Panc1 (cell line): ENCODE measurements at regions not wholly inside any gene's neighbourhood (a gene's known extent, or its start where the extent isn't known, plus 50 kb on each side); places are given as distances from the start of the nearest gene placed in this dataset.

Experiments
- POLR2AphosphoS5 ChIP-seq: IDR thresholded peaks from 2 replicates; pipeline ENCODE4 v1.6.1; 2012; ENCODE audit warnings: mild to moderate bottlenecking, low read depth, low read length, moderate library complexity
- SIN3A ChIP-seq: IDR thresholded peaks from 2 replicates; pipeline ENCODE4 v1.6.1; 2012; ENCODE audit warnings: low read depth, mild to moderate bottlenecking, low read length, moderate library complexity, borderline replicate concordance; ENCODE audit not compliant: insufficient read depth
- TCF7L2 ChIP-seq: IDR thresholded peaks from 2 replicates; pipeline ENCODE4 v1.6.1; 2011; ENCODE audit warnings: mild to moderate bottlenecking, low read depth, low read length, inconsistent platforms
- TF ChIP-seq, protein P1 (sequence below): fragments of 450-650 bp; IDR thresholded peaks from 2 replicates; pipeline ENCODE4 v1.5.1; 2017; ENCODE audit warnings: mild to moderate bottlenecking
- TF ChIP-seq, protein P2 (sequence below), 2 experiments: IDR thresholded peaks; 2 replicates each; pipeline ENCODE4 v1.6.1; 2011 to 2012; ENCODE audit warnings: low read depth in 2 of 2, control low read depth in 1 of 2, low read length in 1 of 2, mild to moderate bottlenecking in 1 of 2, moderate library complexity in 1 of 2; ENCODE audit not compliant: insufficient read depth in 1 of 2

DNA sequence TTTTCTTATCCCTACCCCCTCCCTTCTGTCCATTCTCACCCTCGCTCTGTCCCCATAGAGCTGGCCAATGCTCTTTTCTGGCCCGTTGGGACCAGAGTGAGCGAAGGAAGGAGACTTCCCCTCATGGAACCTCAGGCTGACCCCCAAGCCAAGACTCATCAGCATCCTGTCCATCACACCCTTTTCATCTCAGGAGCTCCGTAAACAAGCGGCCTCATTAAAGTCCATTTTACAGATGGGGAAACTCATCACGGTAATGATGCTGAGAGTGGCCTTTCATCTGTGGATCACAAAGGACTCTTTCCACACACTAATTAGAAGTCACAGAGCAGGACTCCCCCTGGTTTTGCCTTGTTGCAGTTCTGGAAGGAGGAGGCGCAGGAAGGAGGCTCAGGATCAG is 67.4 kb upstream of the SLC34A2 start:
- TF ChIP-seq, protein P1, sequence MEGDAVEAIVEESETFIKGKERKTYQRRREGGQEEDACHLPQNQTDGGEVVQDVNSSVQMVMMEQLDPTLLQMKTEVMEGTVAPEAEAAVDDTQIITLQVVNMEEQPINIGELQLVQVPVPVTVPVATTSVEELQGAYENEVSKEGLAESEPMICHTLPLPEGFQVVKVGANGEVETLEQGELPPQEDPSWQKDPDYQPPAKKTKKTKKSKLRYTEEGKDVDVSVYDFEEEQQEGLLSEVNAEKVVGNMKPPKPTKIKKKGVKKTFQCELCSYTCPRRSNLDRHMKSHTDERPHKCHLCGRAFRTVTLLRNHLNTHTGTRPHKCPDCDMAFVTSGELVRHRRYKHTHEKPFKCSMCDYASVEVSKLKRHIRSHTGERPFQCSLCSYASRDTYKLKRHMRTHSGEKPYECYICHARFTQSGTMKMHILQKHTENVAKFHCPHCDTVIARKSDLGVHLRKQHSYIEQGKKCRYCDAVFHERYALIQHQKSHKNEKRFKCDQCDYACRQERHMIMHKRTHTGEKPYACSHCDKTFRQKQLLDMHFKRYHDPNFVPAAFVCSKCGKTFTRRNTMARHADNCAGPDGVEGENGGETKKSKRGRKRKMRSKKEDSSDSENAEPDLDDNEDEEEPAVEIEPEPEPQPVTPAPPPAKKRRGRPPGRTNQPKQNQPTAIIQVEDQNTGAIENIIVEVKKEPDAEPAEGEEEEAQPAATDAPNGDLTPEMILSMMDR = no peak
- TF ChIP-seq SIN3A = no peak
- TF ChIP-seq, protein P2, sequence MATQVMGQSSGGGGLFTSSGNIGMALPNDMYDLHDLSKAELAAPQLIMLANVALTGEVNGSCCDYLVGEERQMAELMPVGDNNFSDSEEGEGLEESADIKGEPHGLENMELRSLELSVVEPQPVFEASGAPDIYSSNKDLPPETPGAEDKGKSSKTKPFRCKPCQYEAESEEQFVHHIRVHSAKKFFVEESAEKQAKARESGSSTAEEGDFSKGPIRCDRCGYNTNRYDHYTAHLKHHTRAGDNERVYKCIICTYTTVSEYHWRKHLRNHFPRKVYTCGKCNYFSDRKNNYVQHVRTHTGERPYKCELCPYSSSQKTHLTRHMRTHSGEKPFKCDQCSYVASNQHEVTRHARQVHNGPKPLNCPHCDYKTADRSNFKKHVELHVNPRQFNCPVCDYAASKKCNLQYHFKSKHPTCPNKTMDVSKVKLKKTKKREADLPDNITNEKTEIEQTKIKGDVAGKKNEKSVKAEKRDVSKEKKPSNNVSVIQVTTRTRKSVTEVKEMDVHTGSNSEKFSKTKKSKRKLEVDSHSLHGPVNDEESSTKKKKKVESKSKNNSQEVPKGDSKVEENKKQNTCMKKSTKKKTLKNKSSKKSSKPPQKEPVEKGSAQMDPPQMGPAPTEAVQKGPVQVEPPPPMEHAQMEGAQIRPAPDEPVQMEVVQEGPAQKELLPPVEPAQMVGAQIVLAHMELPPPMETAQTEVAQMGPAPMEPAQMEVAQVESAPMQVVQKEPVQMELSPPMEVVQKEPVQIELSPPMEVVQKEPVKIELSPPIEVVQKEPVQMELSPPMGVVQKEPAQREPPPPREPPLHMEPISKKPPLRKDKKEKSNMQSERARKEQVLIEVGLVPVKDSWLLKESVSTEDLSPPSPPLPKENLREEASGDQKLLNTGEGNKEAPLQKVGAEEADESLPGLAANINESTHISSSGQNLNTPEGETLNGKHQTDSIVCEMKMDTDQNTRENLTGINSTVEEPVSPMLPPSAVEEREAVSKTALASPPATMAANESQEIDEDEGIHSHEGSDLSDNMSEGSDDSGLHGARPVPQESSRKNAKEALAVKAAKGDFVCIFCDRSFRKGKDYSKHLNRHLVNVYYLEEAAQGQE (IDR thresholded peaks at IDR 0.05; ENCODE audit: insufficient read depth in 1 of 2, low read depth in 2 of 2, low read length in 1 of 2) = no peak
- TF ChIP-seq POLR2AphosphoS5 = no peak
- TF ChIP-seq TCF7L2 = no peak
